GM21576 (cell line): ENCODE measurements at regions not wholly inside any gene's neighbourhood (a gene's known extent, or its start where the extent isn't known, plus 50 kb on each side); places are given as distances from the start of the nearest gene placed in this dataset.
A peak's percentile ranks its signal among the peaks of the same experiment; 100 is the strongest.
"Not testable (repeated sequence)": the region's sequence is repeated elsewhere in the genome, so short reads cannot be mapped to it uniquely, and the experiment has no call there.

Source experiments
- ATAC-seq: cut with Tn5 transposase; IDR thresholded peaks from one replicate; pipeline ENCODE4 v1.9.1; 2021; ENCODE audit warnings: mild to moderate bottlenecking, moderate library complexity; ENCODE audit not compliant: unreplicated experiment

GRCh38 chr4:59455751-59456150, 1744.4 kb upstream of the ADGRL3 start:
- no peak for ATAC-seq

- no peak for ATAC-seq
Observed at GRCh38 chr4:59457576-59457975, 1742.5 kb upstream of the ADGRL3 start.

GRCh38 chr4:59484944-59485343, 1715.2 kb upstream of the ADGRL3 start:
- ATAC-seq: no peak

- ATAC-seq: no peak
Observed at GRCh38 chr4:59500103-59500502, 1700.0 kb upstream of the ADGRL3 start.

- ATAC-seq: no peak
Observed at GRCh38 chr4:59503731-59504130, 1696.4 kb upstream of the ADGRL3 start.

- ATAC-seq: not testable (repeated sequence)
Observed at GRCh38 chr4:59511809-59512208, 1688.3 kb upstream of the ADGRL3 start.

- no peak for ATAC-seq
Observed at GRCh38 chr4:59517007-59517406, 1683.1 kb upstream of the ADGRL3 start.

GRCh38 chr4:59518005-59518823, 1681.9 kb upstream of the ADGRL3 start:
- ATAC-seq: no peak

- no peak for ATAC-seq
Observed at GRCh38 chr4:59525885-59526284, 1674.2 kb upstream of the ADGRL3 start.

- no peak for ATAC-seq
Observed at GRCh38 chr4:59535541-59535940, 1664.6 kb upstream of the ADGRL3 start.

- no peak for ATAC-seq
Observed at GRCh38 chr4:59536428-59536827, 1663.7 kb upstream of the ADGRL3 start.

GRCh38 chr4:59537246-59537886, 1662.8 kb upstream of the ADGRL3 start:
- no peak for ATAC-seq

- ATAC-seq: no peak
Observed at GRCh38 chr4:59539401-59539800, 1660.7 kb upstream of the ADGRL3 start.

- no peak for ATAC-seq
Observed at GRCh38 chr4:59540311-59540710, 1659.8 kb upstream of the ADGRL3 start.

- peak; percentile 92 for ATAC-seq
Observed at GRCh38 chr4:59553063-59553720, 1646.9 kb upstream of the ADGRL3 start.

GRCh38 chr4:59553721-59554091, 1646.4 kb upstream of the ADGRL3 start:
- ATAC-seq: no peak

- ATAC-seq: not testable (repeated sequence)
Observed at GRCh38 chr4:59556191-59556590, 1643.9 kb upstream of the ADGRL3 start.

- not testable (repeated sequence) for ATAC-seq
Observed at GRCh38 chr4:59560141-59560648, 1639.9 kb upstream of the ADGRL3 start.

- no peak for ATAC-seq
Observed at GRCh38 chr4:59565836-59566235, 1634.3 kb upstream of the ADGRL3 start.

- peak; percentile 89 for ATAC-seq
Observed at GRCh38 chr4:59570860-59571476, 1629.2 kb upstream of the ADGRL3 start.

- ATAC-seq: no peak
Observed at GRCh38 chr4:59571805-59572430, 1628.2 kb upstream of the ADGRL3 start.
